ENCODE measurements at regions not wholly inside any gene's neighbourhood (a gene's known extent, or its start where the extent isn't known, plus 50 kb on each side); places are given as distances from the start of the nearest gene placed in this dataset.

- Histone ChIP-seq H2AFZ (ENCODE audit: low read depth, low read length) (no peak overlapping the region), H3K4me1 (ENCODE audit: control insufficient read depth, insufficient read depth, low read depth, low read length) (no peaks in the 10 kb centered on the region), H3K4ac (ENCODE audit: low read depth in 1 of 2, low read length in 2 of 2) (no peak overlapping the region), H3K9me3 (ENCODE audit: control insufficient read depth, low read length) (no peaks in the 10 kb centered on the region), H3K4me3 (ENCODE audit: insufficient read depth in 1 of 2, low read depth in 1 of 2, low read length in 2 of 2) (no peak overlapping the region), H2AK5ac (ENCODE audit: low read length, severe bottlenecking) (no peak overlapping the region), H3K27me3 (ENCODE audit: control insufficient read depth in 1 of 2, insufficient read depth in 1 of 2, low read length in 2 of 2) (no peaks in the 10 kb centered on the region), H3K23ac (ENCODE audit: low read length in 2 of 2) (no peak overlapping the region), H2BK5ac (ENCODE audit: low read depth, low read length, poor library complexity, severe bottlenecking) (no peak overlapping the region), H3K14ac (ENCODE audit: low read length in 2 of 2) (no peak overlapping the region), H3K9ac (ENCODE audit: low read length) (no peak overlapping the region), H2BK120ac (ENCODE audit: low read depth, low read length) (no peak overlapping the region), H3K27ac (ENCODE audit: low read length, poor library complexity, severe bottlenecking) (no peak overlapping the region), H3K4me2 (ENCODE audit: low read length, poor library complexity, severe bottlenecking) (no peak overlapping the region), H3K79me1 (replicated peaks; ENCODE audit: low read length, poor library complexity, severe bottlenecking) (no peaks in the 10 kb centered on the region), H3K18ac (ENCODE audit: low read depth in 1 of 2, low read length in 2 of 2) (no peak overlapping the region), H2BK15ac (ENCODE audit: low read depth, poor library complexity, severe bottlenecking) (no peak overlapping the region), H2BK12ac (ENCODE audit: low read length in 2 of 2) (no peak overlapping the region), H4K91ac (ENCODE audit: low read length) (no peak overlapping the region), H3K36me3 (ENCODE audit: control insufficient read depth in 1 of 2, insufficient read depth in 2 of 2, low read depth in 1 of 2, low read length in 2 of 2) (no peaks in the 10 kb centered on the region), H4K8ac (ENCODE audit: low read length) (no peak overlapping the region)
- DNase-seq = no peak
- 83% methylated on average over 1 of the region's 1 CpG for WGBS
These were observed 209.9 kb upstream of the SPRY1 start for GRCh38 chr4:123186731-123187130.

GRCh38 chr4:123190176-123190575, 206.4 kb upstream of the SPRY1 start:
- no peak overlapping the region for H3K4ac ChIP-seq (ENCODE audit: low read depth in 1 of 2, low read length in 2 of 2)
- no peak overlapping the region for H2BK5ac ChIP-seq (ENCODE audit: low read depth, low read length, poor library complexity, severe bottlenecking)
- H2BK15ac ChIP-seq (ENCODE audit: low read depth, poor library complexity, severe bottlenecking) = no peak overlapping the region
- no peaks in the 10 kb centered on the region for H3K79me1 ChIP-seq (replicated peaks; ENCODE audit: low read length, poor library complexity, severe bottlenecking)
- no peak overlapping the region for H2AFZ ChIP-seq (ENCODE audit: low read depth, low read length)
- no peak overlapping the region for H3K4me3 ChIP-seq (ENCODE audit: insufficient read depth in 1 of 2, low read depth in 1 of 2, low read length in 2 of 2)
- no peak overlapping the region for H3K14ac ChIP-seq (ENCODE audit: low read length in 2 of 2)
- H3K36me3 ChIP-seq (ENCODE audit: control insufficient read depth in 1 of 2, insufficient read depth in 2 of 2, low read depth in 1 of 2, low read length in 2 of 2) = no peaks in the 10 kb centered on the region
- no peak overlapping the region for H4K91ac ChIP-seq (ENCODE audit: low read length)
- no peak overlapping the region for H3K27ac ChIP-seq (ENCODE audit: low read length, poor library complexity, severe bottlenecking)
- WGBS = 96% methylated on average over 3 of the region's 5 CpGs
- no peak overlapping the region for H2AK5ac ChIP-seq (ENCODE audit: low read length, severe bottlenecking)
- H3K4me2 ChIP-seq (ENCODE audit: low read length, poor library complexity, severe bottlenecking) = no peak overlapping the region
- H3K9me3 ChIP-seq (ENCODE audit: control insufficient read depth, low read length) = no peaks in the 10 kb centered on the region
- no peak overlapping the region for H3K23ac ChIP-seq (ENCODE audit: low read length in 2 of 2)
- no peaks in the 10 kb centered on the region for H3K4me1 ChIP-seq (ENCODE audit: control insufficient read depth, insufficient read depth, low read depth, low read length)
- H4K8ac ChIP-seq (ENCODE audit: low read length) = no peak overlapping the region
- no peak overlapping the region for H3K18ac ChIP-seq (ENCODE audit: low read depth in 1 of 2, low read length in 2 of 2)
- H2BK120ac ChIP-seq (ENCODE audit: low read depth, low read length) = no peak overlapping the region
- no peak for DNase-seq
- no peaks in the 10 kb centered on the region for H3K27me3 ChIP-seq (ENCODE audit: control insufficient read depth in 1 of 2, insufficient read depth in 1 of 2, low read length in 2 of 2)
- H3K9ac ChIP-seq (ENCODE audit: low read length) = no peak overlapping the region
- H2BK12ac ChIP-seq (ENCODE audit: low read length in 2 of 2) = no peak overlapping the region

- no peak for DNase-seq
- no peaks in the 10 kb centered on the region for H3K27me3 ChIP-seq (ENCODE audit: control insufficient read depth in 1 of 2, insufficient read depth in 1 of 2, low read length in 2 of 2)
- no peak overlapping the region for H2BK5ac ChIP-seq (ENCODE audit: low read depth, low read length, poor library complexity, severe bottlenecking)
- H4K8ac ChIP-seq (ENCODE audit: low read length) = no peak overlapping the region
- H3K4me3 ChIP-seq (ENCODE audit: insufficient read depth in 1 of 2, low read depth in 1 of 2, low read length in 2 of 2) = no peak overlapping the region
- H3K9me3 ChIP-seq (ENCODE audit: control insufficient read depth, low read length) = no peaks in the 10 kb centered on the region
- no peak overlapping the region for H3K4me2 ChIP-seq (ENCODE audit: low read length, poor library complexity, severe bottlenecking)
- no CpG with 5 or more reads among the region's 2 CpGs for WGBS
- no peak overlapping the region for H3K4ac ChIP-seq (ENCODE audit: low read depth in 1 of 2, low read length in 2 of 2)
- H3K79me1 ChIP-seq (replicated peaks; ENCODE audit: low read length, poor library complexity, severe bottlenecking) = no peaks in the 10 kb centered on the region
- H3K14ac ChIP-seq (ENCODE audit: low read length in 2 of 2) = no peak overlapping the region
- no peak overlapping the region for H3K9ac ChIP-seq (ENCODE audit: low read length)
- H3K23ac ChIP-seq (ENCODE audit: low read length in 2 of 2) = no peak overlapping the region
- H2AFZ ChIP-seq (ENCODE audit: low read depth, low read length) = no peak overlapping the region
- H4K91ac ChIP-seq (ENCODE audit: low read length) = no peak overlapping the region
- no peaks in the 10 kb centered on the region for H3K4me1 ChIP-seq (ENCODE audit: control insufficient read depth, insufficient read depth, low read depth, low read length)
- no peak overlapping the region for H2AK5ac ChIP-seq (ENCODE audit: low read length, severe bottlenecking)
- no peak overlapping the region for H2BK120ac ChIP-seq (ENCODE audit: low read depth, low read length)
- H3K36me3 ChIP-seq (ENCODE audit: control insufficient read depth in 1 of 2, insufficient read depth in 2 of 2, low read depth in 1 of 2, low read length in 2 of 2) = no peaks in the 10 kb centered on the region
- no peak overlapping the region for H2BK12ac ChIP-seq (ENCODE audit: low read length in 2 of 2)
- no peak overlapping the region for H3K18ac ChIP-seq (ENCODE audit: low read depth in 1 of 2, low read length in 2 of 2)
- no peak overlapping the region for H3K27ac ChIP-seq (ENCODE audit: low read length, poor library complexity, severe bottlenecking)
- H2BK15ac ChIP-seq (ENCODE audit: low read depth, poor library complexity, severe bottlenecking) = no peak overlapping the region
These were observed 204.9 kb upstream of the SPRY1 start for GRCh38 chr4:123191728-123192127.

- no peak overlapping the region for H2AFZ ChIP-seq (ENCODE audit: low read depth, low read length)
- no peaks in the 10 kb centered on the region for H3K36me3 ChIP-seq (ENCODE audit: control insufficient read depth in 1 of 2, insufficient read depth in 2 of 2, low read depth in 1 of 2, low read length in 2 of 2)
- no peak overlapping the region for H2BK15ac ChIP-seq (ENCODE audit: low read depth, poor library complexity, severe bottlenecking)
- no peak overlapping the region for H3K14ac ChIP-seq (ENCODE audit: low read length in 2 of 2)
- H3K4me1 ChIP-seq (ENCODE audit: control insufficient read depth, insufficient read depth, low read depth, low read length) = no peaks in the 10 kb centered on the region
- no peaks in the 10 kb centered on the region for H3K9me3 ChIP-seq (ENCODE audit: control insufficient read depth, low read length)
- DNase-seq = no peak
- no peak overlapping the region for H3K9ac ChIP-seq (ENCODE audit: low read length)
- H3K4me2 ChIP-seq (ENCODE audit: low read length, poor library complexity, severe bottlenecking) = no peak overlapping the region
- no peak overlapping the region for H3K4me3 ChIP-seq (ENCODE audit: insufficient read depth in 1 of 2, low read depth in 1 of 2, low read length in 2 of 2)
- H3K18ac ChIP-seq (ENCODE audit: low read depth in 1 of 2, low read length in 2 of 2) = no peak overlapping the region
- H2AK5ac ChIP-seq (ENCODE audit: low read length, severe bottlenecking) = no peak overlapping the region
- no peak overlapping the region for H2BK120ac ChIP-seq (ENCODE audit: low read depth, low read length)
- H3K79me1 ChIP-seq (replicated peaks; ENCODE audit: low read length, poor library complexity, severe bottlenecking) = no peaks in the 10 kb centered on the region
- H3K27me3 ChIP-seq (ENCODE audit: control insufficient read depth in 1 of 2, insufficient read depth in 1 of 2, low read length in 2 of 2) = no peaks in the 10 kb centered on the region
- H3K4ac ChIP-seq (ENCODE audit: low read depth in 1 of 2, low read length in 2 of 2) = no peak overlapping the region
- H4K8ac ChIP-seq (ENCODE audit: low read length) = no peak overlapping the region
- no peak overlapping the region for H2BK5ac ChIP-seq (ENCODE audit: low read depth, low read length, poor library complexity, severe bottlenecking)
- H3K27ac ChIP-seq (ENCODE audit: low read length, poor library complexity, severe bottlenecking) = no peak overlapping the region
- H4K91ac ChIP-seq (ENCODE audit: low read length) = no peak overlapping the region
- 100% methylated on average over 2 of the region's 3 CpGs for WGBS
- H2BK12ac ChIP-seq (ENCODE audit: low read length in 2 of 2) = no peak overlapping the region
- no peak overlapping the region for H3K23ac ChIP-seq (ENCODE audit: low read length in 2 of 2)
These were observed 202.7 kb upstream of the SPRY1 start for GRCh38 chr4:123193802-123194367.
